Breast epithelium (tissue), 4 donors: ENCODE measurements at regions not wholly inside any gene's neighbourhood (a gene's known extent, or its start where the extent isn't known, plus 50 kb on each side); places are given as distances from the start of the nearest gene placed in this dataset.

Experiments
- DNase-seq, 2 donors: peaks; one replicate each; pipeline ENCODE4 v3.0.0-alpha.2; 2019; ENCODE audit warnings: low spot score in 2 of 2
- H3K27ac ChIP-seq, 2 donors: fragments of 200-600 bp; sonication (generic) in 1 of 2; one replicate each; pipeline ENCODE4 v1.5.1; 2016 to 2019; ENCODE audit warnings: mild to moderate bottlenecking in 1 of 2
- H3K27me3 ChIP-seq, 2 donors: fragments of 200-600 bp; sonication (generic) in 1 of 2; one replicate each; pipeline versions ENCODE4 v1.5.1 to v1.6.0; 2017 to 2019; ENCODE audit warnings: control low read depth in 1 of 2, mild to moderate bottlenecking in 1 of 2
- H3K36me3 ChIP-seq: fragments of 200-600 bp; one replicate; pipeline ENCODE4 v1.5.1; 2019
- H3K4me1 ChIP-seq, 2 donors: fragments of 200-600 bp; sonication (generic); one replicate each; pipeline ENCODE4 v1.5.1; 2016 to 2019; ENCODE audit warnings: control low read depth in 1 of 2
- H3K4me3 ChIP-seq, 3 donors: fragments of 200-600 bp; sonication (generic); 1 replicate in 2 of 3; 2 replicates in 1 of 3; pipeline ENCODE4 v1.5.1; 2016 to 2019; ENCODE audit warnings: mild to moderate bottlenecking in 3 of 3, moderate library complexity in 2 of 3
- H3K9me3 ChIP-seq, 2 donors: fragments of 200-600 bp; sonication (generic) in 1 of 2; one replicate each; pipeline ENCODE4 v1.5.1; 2016 to 2019; ENCODE audit warnings: control low read depth in 1 of 2
- POLR2A ChIP-seq: fragments of 450-650 bp; IDR thresholded peaks from one replicate; pipeline ENCODE4 v1.6.1; 2016; ENCODE audit warnings: antibody characterized with exemption, mild to moderate bottlenecking, moderate library complexity
- POLR2AphosphoS5 ChIP-seq, 3 donors: sonication (generic); formaldehyde crosslinking; IDR thresholded peaks; one replicate each; pipeline ENCODE4 v1.6.1; 2017; ENCODE audit warnings: antibody characterized with exemption in 3 of 3
- intact Hi-C: fragments of 100-400 bp; cut with DNase I; formaldehyde crosslinking; loops from one replicate; pipeline ENCODE4 v1.15.1; 2023; ENCODE audit warnings: low total_unique reads
- TF ChIP-seq, protein P1 (sequence below), 3 donors: fragments of 450-650 bp; IDR thresholded peaks; one replicate each; pipeline ENCODE4 v1.5.1; 2016 to 2017; ENCODE audit warnings: antibody characterized with exemption in 3 of 3, mild to moderate bottlenecking in 3 of 3, moderate library complexity in 3 of 3

DNA sequence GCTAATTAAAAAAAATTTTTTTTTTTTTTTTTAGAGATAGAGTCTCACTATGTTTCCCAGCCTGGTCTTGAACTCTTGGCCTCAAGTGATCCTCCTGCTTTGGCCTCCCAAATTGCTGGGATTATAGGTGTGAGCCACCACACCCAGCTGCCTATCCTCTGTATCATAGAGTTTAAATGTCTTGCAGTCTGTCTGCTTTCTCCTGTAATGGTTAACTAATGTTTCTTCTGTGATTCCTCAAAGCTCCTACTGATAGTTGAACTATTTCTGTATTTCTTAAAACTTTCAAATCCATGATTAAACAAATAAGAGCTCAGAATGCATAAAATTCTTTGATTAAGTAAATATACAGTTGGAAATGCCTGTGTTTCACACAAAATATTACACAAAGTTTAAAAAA, 115.4 kb upstream of the TPM1 start:
- intact Hi-C loops: no loop called here
- TF ChIP-seq, protein P1, sequence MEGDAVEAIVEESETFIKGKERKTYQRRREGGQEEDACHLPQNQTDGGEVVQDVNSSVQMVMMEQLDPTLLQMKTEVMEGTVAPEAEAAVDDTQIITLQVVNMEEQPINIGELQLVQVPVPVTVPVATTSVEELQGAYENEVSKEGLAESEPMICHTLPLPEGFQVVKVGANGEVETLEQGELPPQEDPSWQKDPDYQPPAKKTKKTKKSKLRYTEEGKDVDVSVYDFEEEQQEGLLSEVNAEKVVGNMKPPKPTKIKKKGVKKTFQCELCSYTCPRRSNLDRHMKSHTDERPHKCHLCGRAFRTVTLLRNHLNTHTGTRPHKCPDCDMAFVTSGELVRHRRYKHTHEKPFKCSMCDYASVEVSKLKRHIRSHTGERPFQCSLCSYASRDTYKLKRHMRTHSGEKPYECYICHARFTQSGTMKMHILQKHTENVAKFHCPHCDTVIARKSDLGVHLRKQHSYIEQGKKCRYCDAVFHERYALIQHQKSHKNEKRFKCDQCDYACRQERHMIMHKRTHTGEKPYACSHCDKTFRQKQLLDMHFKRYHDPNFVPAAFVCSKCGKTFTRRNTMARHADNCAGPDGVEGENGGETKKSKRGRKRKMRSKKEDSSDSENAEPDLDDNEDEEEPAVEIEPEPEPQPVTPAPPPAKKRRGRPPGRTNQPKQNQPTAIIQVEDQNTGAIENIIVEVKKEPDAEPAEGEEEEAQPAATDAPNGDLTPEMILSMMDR (IDR thresholded peaks at IDR 0.05): no peak
- TF ChIP-seq POLR2AphosphoS5 (IDR thresholded peaks at IDR 0.05) (no peak), POLR2A (no peak)

DNA sequence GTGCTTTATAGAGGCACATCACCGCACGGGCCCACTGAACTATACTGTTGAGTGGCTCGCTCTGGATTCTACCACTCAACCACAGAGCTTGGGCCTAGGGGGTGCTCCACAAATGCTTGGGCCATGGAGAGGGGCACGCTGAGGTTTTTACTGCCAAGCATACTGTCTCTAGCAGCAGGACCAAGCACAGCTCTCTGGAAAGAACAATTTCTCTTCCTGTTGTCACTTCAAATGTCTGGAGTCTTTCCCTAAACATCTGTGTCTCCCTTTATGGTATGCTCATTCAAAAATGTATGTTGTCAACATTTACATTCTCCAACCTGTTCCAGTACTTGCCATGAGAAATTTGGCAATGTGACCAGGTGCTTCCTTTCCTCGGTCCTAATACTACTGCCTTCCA, 114.7 kb upstream of the TPM1 start:
- intact Hi-C loops: no loop called here
- H3K27me3 ChIP-seq: no peaks in the 10 kb centered on the region

More for the DNA sequence above, 115.4 kb upstream of the TPM1 start:
- no peaks in the 10 kb centered on the region for H3K36me3 ChIP-seq
- no peaks in the 10 kb centered on the region for H3K4me1 ChIP-seq
- H3K27me3 ChIP-seq: no peaks in the 10 kb centered on the region
- no peak overlapping the region for H3K27ac ChIP-seq
- H3K4me3 ChIP-seq: no peak overlapping the region
- H3K9me3 ChIP-seq: no peaks in the 10 kb centered on the region
- no peak for DNase-seq

DNA sequence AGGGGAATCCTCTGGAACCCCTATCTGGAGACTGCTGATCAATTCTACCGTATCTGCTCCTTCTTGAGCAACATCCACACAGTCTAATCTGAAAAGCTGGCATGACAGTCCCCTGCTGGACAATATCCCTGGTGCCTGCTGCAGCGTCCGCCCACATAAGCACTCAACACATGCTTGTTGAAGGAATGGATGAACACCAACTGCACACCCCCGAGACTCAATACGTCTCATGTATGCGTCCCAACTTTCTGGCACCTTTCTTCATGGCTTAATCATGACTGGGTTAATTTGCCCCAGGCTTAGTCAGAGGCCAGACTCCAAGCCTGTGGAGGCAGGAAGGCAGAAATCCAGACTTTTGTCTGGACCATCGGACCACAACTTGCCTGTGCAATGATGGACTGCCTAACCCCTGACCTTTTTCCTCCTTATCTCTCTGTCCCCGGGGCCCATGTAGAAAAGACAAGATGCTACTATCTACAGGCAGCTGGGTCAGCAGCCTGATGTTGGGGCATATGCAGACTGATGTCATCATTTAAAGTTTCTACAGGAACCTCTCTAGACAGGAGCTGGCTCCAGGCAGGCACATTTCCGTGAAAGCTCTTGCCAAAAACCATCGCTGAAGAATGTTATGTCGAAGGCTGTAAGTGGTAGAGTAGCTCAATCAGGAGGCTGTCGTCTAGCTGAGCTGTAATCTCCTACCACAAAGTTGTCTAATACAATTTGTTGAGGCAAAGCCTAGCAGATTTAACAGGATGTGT, 114.1 kb upstream of the TPM1 start:
- Histone ChIP-seq H3K27ac (no peak overlapping the region), H3K27me3 (no peaks in the 10 kb centered on the region), H3K36me3 (no peaks in the 10 kb centered on the region), H3K9me3 (no peaks in the 10 kb centered on the region), H3K4me1 (no peaks in the 10 kb centered on the region), H3K4me3 (no peak overlapping the region)
- intact Hi-C loops: no loop called here
- TF ChIP-seq, protein P1 (IDR thresholded peaks at IDR 0.05): no peak
- TF ChIP-seq POLR2AphosphoS5 (IDR thresholded peaks at IDR 0.05): no peak
- TF ChIP-seq POLR2A: no peak
- no peak for DNase-seq

More for the DNA sequence above, 114.7 kb upstream of the TPM1 start:
- Histone ChIP-seq H3K4me3 (no peak overlapping the region), H3K4me1 (no peaks in the 10 kb centered on the region), H3K36me3 (no peaks in the 10 kb centered on the region), H3K27ac (no peak overlapping the region), H3K9me3 (no peaks in the 10 kb centered on the region)
- TF ChIP-seq POLR2A (no peak), POLR2AphosphoS5 (IDR thresholded peaks at IDR 0.05) (no peak)
- TF ChIP-seq, protein P1 (IDR thresholded peaks at IDR 0.05): no peak
- DNase-seq: no peak

DNA sequence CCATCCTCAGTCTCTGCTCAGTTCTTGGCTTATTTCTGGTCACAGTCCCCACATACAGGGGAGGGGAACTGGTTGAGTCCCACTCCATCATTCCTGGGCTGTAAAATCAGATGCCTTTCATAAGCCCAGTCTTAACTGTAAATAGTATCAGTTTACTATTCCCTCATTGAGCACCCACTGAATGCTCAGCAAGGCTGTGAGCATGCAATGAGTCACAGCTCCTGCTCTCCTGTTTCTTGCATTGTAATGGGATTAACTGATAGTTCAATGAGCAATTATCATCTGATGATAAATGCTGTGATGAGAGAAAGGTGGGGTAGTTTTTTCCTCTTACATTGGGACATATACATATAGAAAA, 113.6 kb upstream of the TPM1 start:
- intact Hi-C loops: no loop called here
- no peak for DNase-seq
- H3K4me1 ChIP-seq: no peaks in the 10 kb centered on the region
- H3K4me3 ChIP-seq: no peak overlapping the region
- TF ChIP-seq, protein P1 (IDR thresholded peaks at IDR 0.05): no peak
- TF ChIP-seq POLR2AphosphoS5 (IDR thresholded peaks at IDR 0.05) (no peak), POLR2A (no peak)
- H3K36me3 ChIP-seq: no peaks in the 10 kb centered on the region
- no peak overlapping the region for H3K27ac ChIP-seq
- no peaks in the 10 kb centered on the region for H3K9me3 ChIP-seq
- H3K27me3 ChIP-seq: no peaks in the 10 kb centered on the region

DNA sequence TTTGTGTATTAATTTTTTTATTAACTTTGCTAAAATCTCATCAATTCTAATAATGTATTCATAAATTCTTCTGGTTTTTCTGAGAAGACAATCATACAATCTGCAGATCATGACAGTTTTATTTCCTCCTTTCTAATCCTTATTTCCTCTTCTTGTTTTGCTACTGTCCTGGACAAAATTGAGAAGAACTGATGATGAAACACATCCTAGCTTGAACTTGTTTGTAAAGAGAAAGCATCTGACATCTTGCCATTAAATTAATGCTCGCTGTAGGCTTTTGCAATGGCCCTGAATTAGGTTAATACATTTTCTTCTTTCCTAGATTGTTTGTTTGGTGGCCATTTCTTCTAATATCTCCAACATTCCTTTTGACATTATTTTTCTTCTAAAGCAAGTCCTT, 110.9 kb upstream of the TPM1 start:
- Histone ChIP-seq H3K4me1 (no peaks in the 10 kb centered on the region), H3K36me3 (no peaks in the 10 kb centered on the region), H3K27me3 (no peaks in the 10 kb centered on the region), H3K4me3 (no peak overlapping the region), H3K9me3 (no peaks in the 10 kb centered on the region), H3K27ac (no peak overlapping the region)
- TF ChIP-seq, protein P1 (IDR thresholded peaks at IDR 0.05): no peak
- TF ChIP-seq POLR2A (no peak), POLR2AphosphoS5 (IDR thresholded peaks at IDR 0.05) (no peak)
- intact Hi-C loops: no loop called here
- DNase-seq: no peak
